Small intestine (tissue), 7 donors: ENCODE measurements at regions not wholly inside any gene's neighbourhood (a gene's known extent, or its start where the extent isn't known, plus 50 kb on each side); places are given as distances from the start of the nearest gene placed in this dataset.
"Not testable (repeated sequence)": the region's sequence is repeated elsewhere in the genome, so short reads cannot be mapped to it uniquely, and the experiment has no call there.

Experiments
- DNase-seq, 2 donors: peaks; one replicate each; pipeline versions ENCODE4 v3.0.0 to v3.0.0-alpha.2; 2013
- FAIRE-seq: peaks from 2 replicates; lab custom pipeline; 2012; peaks lifted over from hg19 to GRCh38; lab: Jason Lieb, UNC
- H3K27ac ChIP-seq, 3 donors: one replicate each; pipeline ENCODE4 v1.5.1; 2013; ENCODE audit warnings: low read length in 2 of 3, mild to moderate bottlenecking in 2 of 3, control low read depth in 1 of 3, inconsistent platforms in 1 of 3, low read depth in 1 of 3, moderate library complexity in 1 of 3
- H3K27me3 ChIP-seq, 3 donors: one replicate each; pipeline ENCODE4 v1.6.1; 2013; ENCODE audit warnings: low read length in 3 of 3, inconsistent platforms in 1 of 3; ENCODE audit not compliant: control insufficient read depth in 3 of 3, insufficient read depth in 3 of 3
- H3K36me3 ChIP-seq, 3 donors: one replicate each; pipeline ENCODE4 v1.6.1; 2013; ENCODE audit warnings: low read length in 3 of 3, inconsistent platforms in 1 of 3, low read depth in 1 of 3, mild to moderate bottlenecking in 1 of 3, moderate library complexity in 1 of 3; ENCODE audit not compliant: control insufficient read depth in 3 of 3, insufficient read depth in 2 of 3
- H3K4me1 ChIP-seq, 3 donors: one replicate each; pipeline ENCODE4 v1.6.1; 2013; ENCODE audit warnings: low read length in 2 of 3, inconsistent platforms in 1 of 3, low read depth in 1 of 3, mild to moderate bottlenecking in 1 of 3, moderate library complexity in 1 of 3; ENCODE audit not compliant: control insufficient read depth in 3 of 3, insufficient read depth in 2 of 3
- H3K4me3 ChIP-seq, 3 donors: one replicate each; pipeline ENCODE4 v1.5.1; 2013; ENCODE audit warnings: low read length in 3 of 3, control low read depth in 1 of 3, inconsistent platforms in 1 of 3, low read depth in 1 of 3, mild to moderate bottlenecking in 1 of 3, moderate library complexity in 1 of 3
- H3K9me3 ChIP-seq, 2 donors: one replicate each; pipeline ENCODE4 v1.6.1; 2013; ENCODE audit warnings: low read depth in 1 of 2, low read length in 1 of 2; ENCODE audit not compliant: control insufficient read depth in 2 of 2, insufficient read depth in 1 of 2
- WGBS, 3 donors: extraction: QIAGEN DNeasy Blood & Tissue Kit; methylation state at CpG; one replicate each; pipeline ENCODE4 v1.1.7; 2013; 5-methylcytosine and 5-hydroxymethylcytosine counted together
- donor health status: healthy with polysubstance abuse.
- donor health status: control.
- donor health status: control.
- donor health status: Bipolar disorder and iron deficiency.
- donor health status: healthy.

DNA sequence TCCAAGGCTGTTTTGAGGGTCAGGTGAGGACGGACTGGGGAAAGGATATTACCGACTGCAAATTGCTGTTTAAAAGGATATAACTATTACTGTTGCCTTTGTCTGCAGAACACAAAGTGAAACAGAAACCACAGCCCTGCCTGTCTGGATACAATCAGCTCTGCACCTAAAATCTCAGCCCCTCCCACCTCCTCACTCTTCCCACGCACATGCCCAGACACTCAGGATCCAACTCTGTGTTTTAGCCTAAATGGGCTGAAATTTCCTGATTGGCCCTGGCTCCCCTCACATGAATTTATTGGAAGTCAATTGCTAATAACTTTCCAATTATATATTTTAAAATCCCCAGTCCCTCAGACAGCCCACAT lies 176.3 kb upstream of the PPP1R26 start:
- DNase-seq: peak in 1 of 2 donors; percentile 25
- WGBS, 3 donors: 5 to 32% (median 20%) methylated on average over 3 of the region's 3 CpGs
- FAIRE-seq: no peak
- Histone ChIP-seq H3K4me3 (no peak overlapping the region), H3K27ac (no peak overlapping the region), H3K36me3 (no peaks in the 10 kb centered on the region), H3K4me1 (no peaks in the 10 kb centered on the region), H3K27me3 (peaks cover 0 to 17% (median 0%) of the 10 kb centered on the region in 3 donors), H3K9me3 (no peaks in the 10 kb centered on the region)

DNA sequence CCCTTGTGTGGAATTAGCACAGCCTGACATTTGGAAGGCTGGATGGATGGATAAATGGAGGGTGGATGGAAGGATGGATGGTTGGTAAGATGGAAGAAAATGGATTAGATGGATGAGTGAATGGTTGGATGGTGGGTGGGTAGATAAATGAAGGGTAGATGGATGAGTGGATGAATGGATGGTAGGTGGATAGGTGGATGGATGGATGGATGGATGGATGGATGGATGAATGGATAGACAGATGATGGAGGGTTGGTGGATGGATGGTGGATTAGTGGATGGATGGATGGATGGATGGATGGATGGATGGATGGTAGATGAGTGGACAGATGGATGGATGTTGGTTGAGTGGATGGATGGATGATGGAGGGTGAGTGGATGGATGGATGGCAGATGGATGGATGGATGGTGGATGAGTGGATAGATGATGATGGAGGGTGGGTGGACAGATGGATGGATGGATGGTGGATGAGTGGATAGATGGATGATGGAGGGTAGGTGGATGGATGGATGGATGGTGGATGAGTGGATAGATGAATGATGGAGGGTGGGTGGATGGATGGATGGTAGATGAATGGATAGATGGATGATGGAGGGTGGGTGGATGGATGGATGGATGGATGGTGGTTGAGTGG lies 175.6 kb upstream of the PPP1R26 start:
- H3K4me3 ChIP-seq: no peak overlapping the region
- H3K36me3 ChIP-seq: no peaks in the 10 kb centered on the region
- no peaks in the 10 kb centered on the region for H3K9me3 ChIP-seq
- H3K27ac ChIP-seq: no peak overlapping the region
- peaks cover 0 to 17% (median 0%) of the 10 kb centered on the region in 3 donors for H3K27me3 ChIP-seq
- DNase-seq (no peak), FAIRE-seq (no peak)
- H3K4me1 ChIP-seq: no peaks in the 10 kb centered on the region

DNA sequence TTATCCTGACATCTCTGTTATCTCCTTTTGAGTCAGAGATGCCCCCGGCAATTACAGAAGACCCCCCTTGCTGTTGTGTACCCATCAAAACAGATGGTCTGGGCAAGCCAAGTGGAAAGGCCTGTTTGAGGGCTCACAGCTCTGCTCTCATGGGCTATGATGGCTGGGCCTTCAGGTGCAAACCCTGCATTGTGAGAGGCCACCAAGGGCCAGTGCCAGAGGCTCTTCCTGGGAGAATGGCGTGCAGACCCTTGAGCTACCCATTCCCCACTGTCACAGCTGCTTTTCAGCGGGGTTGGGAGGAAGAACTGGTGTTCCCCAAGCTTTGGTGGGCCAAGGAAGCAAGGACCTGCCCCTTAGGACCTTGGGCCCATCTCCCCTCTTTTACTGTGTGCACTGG lies 174.7 kb upstream of the PPP1R26 start:
- H3K4me1 ChIP-seq: no peaks in the 10 kb centered on the region
- 52 to 83% (median 69%) methylated on average over 3 of the region's 3 CpGs for WGBS, 3 donors
- no peaks in the 10 kb centered on the region for H3K36me3 ChIP-seq
- H3K27ac ChIP-seq: no peak overlapping the region
- H3K4me3 ChIP-seq: no peak overlapping the region
- DNase-seq (no peak), FAIRE-seq (no peak)
- H3K9me3 ChIP-seq: no peaks in the 10 kb centered on the region
- peaks cover 0 to 13% (median 0%) of the 10 kb centered on the region in 3 donors for H3K27me3 ChIP-seq

DNA sequence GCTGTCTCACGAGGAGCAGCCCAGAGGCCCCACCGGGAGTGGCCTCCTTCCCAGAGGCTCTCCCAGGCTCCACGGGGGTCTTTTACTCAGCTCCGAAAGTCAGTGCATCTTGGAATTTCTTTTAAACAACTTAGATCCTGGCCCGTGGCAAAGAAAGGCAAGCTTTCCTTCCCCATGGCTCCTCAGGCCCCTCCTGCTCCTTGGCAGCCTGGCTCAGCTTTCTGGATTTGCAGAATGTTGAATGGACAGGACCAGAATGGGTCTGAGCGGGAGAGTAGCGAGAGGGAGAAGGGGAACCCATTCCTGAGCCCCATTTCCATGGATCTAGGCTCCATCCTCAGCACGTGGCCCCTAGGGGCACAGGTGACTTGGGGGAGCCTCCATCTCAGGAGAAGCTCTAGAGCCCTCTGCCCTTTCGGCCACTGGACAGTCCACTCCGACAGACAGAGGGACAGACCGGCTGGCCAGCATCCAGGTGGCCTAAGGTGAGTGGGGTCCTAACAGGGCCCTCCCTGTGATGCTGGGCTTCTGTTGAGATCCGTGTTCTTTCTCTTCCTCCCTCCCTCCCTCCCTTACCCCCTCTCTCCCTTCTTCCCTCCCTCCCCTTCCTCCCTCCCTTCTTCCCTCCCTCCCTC lies 173.9 kb upstream of the PPP1R26 start:
- H3K27ac ChIP-seq: no peak overlapping the region
- WGBS, 3 donors: 73 to 80% (median 75%) methylated on average over 12 of the region's 12 CpGs
- FAIRE-seq: no peak

DNA sequence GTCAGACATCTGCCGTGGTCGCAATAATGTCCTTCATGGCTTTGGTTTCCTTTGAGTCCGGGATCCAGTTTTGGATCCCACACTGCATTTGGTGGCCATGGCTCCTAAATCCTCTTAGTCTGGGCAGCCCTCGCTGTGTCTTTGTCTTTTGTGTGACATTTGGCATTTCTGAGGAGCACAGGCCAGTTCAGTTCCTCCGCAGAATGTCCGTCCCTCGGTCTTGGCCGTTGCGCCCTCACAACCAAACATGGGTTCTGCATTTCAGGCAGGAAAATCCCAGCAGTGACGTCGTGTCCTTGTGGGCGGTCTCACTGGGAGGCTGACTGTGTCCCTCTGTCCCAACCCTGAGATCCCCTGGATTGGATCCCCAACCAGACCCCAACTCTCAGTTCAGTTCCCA lies 172.9 kb upstream of the PPP1R26 start:
- Histone ChIP-seq H3K27ac (no peak overlapping the region), H3K4me1 (no peaks in the 10 kb centered on the region), H3K36me3 (no peaks in the 10 kb centered on the region), H3K4me3 (no peak overlapping the region), H3K27me3 (peaks cover 0 to 5% (median 0%) of the 10 kb centered on the region in 3 donors), H3K9me3 (no peaks in the 10 kb centered on the region)
- FAIRE-seq: no peak
- WGBS, 3 donors: 80 to 83% (median 82%) methylated on average over 12 of the region's 12 CpGs
- DNase-seq: no peak

More for the DNA sequence above, 173.9 kb upstream of the PPP1R26 start:
- no peaks in the 10 kb centered on the region for H3K4me1 ChIP-seq
- H3K27me3 ChIP-seq: peaks cover 0 to 13% (median 0%) of the 10 kb centered on the region in 3 donors
- H3K36me3 ChIP-seq: no peaks in the 10 kb centered on the region
- no peak overlapping the region for H3K4me3 ChIP-seq
- H3K9me3 ChIP-seq: no peaks in the 10 kb centered on the region
- DNase-seq: no peak

DNA sequence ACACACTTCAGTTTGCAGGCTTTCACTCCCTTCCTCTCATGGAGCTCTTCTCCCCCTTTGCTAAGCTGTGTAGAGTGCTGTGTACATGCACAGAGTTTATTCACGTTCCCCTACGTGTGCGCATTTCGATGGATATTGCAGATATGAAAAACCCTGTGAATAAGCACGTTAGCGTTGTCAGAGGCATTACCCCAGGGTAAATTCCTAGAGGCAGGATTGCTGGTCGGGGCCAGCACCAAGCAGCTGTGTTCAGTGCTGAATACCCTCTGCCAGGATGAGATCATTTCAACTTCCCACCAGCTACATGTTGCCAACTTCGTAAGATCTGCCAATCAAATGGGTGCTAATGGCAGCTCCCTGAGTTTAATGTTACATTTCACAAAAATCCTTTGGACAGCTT lies 172.3 kb upstream of the PPP1R26 start:
- Histone ChIP-seq H3K36me3 (no peaks in the 10 kb centered on the region), H3K4me3 (no peak overlapping the region), H3K9me3 (no peaks in the 10 kb centered on the region), H3K27ac (no peak overlapping the region), H3K4me1 (no peaks in the 10 kb centered on the region), H3K27me3 (peaks cover 0 to 2% (median 0%) of the 10 kb centered on the region in 3 donors)
- WGBS, 3 donors: 72 to 81% (median 80%) methylated on average over 8 of the region's 8 CpGs
- FAIRE-seq (no peak), DNase-seq (no peak)

DNA sequence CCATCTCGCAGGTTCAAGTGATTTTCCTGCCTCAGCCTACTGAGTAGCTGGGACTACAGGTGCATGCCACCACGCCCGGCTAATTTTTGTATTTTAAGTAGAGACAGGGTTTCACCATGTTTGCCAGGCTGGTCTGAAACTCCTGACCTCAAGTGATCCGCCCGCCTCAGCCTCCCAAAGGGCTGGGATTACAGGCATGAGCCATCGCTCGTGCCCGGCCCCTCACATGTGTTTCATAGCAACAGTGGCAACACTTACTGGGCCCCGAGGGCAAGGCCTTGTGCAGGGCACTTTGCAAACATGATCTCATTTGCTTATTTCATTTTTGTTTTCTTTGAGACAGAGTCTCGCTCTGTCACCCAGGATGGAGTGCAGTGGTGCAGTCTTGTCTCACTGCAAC lies 171.7 kb upstream of the PPP1R26 start:
- not testable (repeated sequence) for H3K4me3 ChIP-seq, FAIRE-seq, H3K9me3 ChIP-seq, H3K27me3 ChIP-seq, H3K27ac ChIP-seq, H3K36me3 ChIP-seq, H3K4me1 ChIP-seq, DNase-seq
- 70 to 80% (median 80%) methylated on average over 10 of the region's 10 CpGs for WGBS, 3 donors

DNA sequence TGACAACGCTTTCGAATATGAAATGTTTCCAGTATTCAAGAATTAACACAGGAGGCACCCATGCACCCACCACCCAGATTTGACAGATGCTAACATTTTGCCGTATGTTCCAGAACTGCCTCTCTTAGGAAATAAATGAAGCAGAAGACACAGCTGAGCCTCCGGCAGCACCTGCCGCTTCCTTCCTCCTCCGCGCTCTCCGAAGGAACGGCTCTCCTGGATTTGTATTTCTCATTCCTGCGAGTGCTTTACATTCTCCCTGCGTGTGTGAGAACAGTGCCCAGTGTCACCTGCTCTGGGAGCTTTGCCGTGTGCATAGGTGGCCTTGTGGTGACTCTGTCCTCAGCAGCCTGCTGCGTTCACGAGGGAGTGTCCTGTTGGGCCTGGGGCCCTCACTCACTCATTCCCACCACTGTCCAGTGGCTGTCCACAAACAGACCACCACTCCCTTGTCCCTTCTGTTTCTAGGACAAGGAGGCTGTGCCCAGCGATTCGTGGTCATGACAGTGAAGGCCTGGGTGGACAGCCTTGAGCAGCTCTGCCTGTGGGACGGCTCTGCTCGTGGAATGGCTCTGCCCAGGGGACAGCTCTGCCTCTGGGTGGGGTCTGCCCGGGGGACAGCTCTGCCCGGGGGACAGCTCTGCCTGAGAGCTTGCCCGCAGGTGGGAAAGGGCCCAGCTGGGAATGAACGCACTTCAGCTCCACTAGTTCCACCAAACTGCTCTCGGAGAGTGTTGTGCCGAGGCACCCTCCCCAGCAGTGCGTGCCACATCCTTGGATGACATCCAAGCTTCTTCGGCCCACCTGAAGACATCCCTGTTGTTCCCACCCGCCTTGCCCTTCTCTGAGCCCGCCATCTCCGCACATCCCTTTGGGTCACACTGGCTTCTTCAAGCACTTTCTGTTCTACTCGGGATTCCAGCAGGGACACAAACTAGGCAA lies 170.5 kb upstream of the PPP1R26 start:
- Histone ChIP-seq H3K27ac (no peak overlapping the region), H3K36me3 (no peaks in the 10 kb centered on the region), H3K4me3 (no peak overlapping the region), H3K4me1 (no peaks in the 10 kb centered on the region), H3K27me3 (no peaks in the 10 kb centered on the region), H3K9me3 (peaks cover 0 to 2% of the 10 kb centered on the region in 2 donors)
- WGBS, 3 donors: 79 to 85% (median 81%) methylated on average over 30 of the region's 30 CpGs
- DNase-seq (no peak), FAIRE-seq (no peak)
